Umbilical cord (tissue), 1 donor: ENCODE measurements at regions not wholly inside any gene's neighbourhood (a gene's known extent, or its start where the extent isn't known, plus 50 kb on each side); places are given as distances from the start of the nearest gene placed in this dataset.

Source experiments
- DNase-seq: peaks from one replicate; pipeline ENCODE4 v3.0.0-alpha.2; 2015; ENCODE audit warnings: low spot score

DNA sequence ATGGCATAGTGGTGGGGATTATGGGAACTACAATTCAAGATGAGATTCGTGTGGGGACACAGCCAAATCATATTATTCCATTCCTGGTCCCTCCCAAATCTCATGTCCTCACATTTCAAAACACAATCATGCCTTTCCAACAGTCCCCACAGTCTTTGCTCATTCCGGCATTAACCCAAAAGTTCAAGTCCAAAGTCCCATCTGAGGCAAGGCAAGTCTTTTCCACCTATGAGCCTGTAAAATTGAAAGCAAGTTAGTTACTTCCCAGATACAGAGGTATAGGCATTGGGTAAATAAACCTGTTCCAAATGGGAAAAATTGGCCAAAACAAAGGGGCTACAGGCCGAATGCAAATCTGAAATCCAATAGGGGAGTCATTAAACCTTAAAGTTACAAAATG is 1063.2 kb downstream of the CDH11 start:
- DNase-seq = no peak

DNA sequence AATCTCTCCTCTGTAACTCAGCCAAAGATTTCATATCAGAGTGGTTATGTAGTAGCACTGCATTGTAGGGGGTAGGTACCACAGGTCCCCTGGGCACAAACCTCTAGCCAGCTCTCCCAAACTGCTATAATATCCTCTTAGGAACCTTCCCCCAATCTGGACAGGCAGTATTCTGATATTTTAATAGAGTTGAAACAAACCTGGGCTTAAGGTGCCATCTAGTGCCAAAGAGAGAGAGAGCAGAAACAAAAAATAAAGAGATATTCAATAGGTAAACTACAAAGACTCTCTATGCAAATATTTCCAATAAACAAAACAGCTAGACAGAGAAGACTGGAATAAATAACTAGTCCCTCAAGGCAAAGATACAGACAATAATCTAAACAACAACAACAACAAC is 1070.0 kb downstream of the CDH11 start:
- peak; percentile 6 for DNase-seq

DNA sequence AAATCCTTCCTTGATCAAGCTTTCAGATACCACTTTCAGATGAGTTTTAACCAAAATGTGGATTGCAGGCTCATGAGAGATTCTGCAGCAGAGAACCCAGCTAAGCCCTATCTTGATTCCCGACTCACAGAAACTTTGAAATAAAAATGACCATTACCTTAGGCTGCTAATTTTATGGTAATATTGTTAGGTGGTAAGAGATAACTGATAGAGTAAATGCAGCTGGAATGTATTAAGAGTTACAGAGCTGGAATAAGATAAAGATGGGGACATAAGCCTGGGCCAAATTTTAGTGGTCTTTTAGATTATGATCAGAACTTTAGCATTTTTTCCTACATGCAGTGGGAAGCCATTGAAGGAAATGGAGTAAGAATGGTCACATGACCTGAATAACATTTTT is 1074.0 kb downstream of the CDH11 start:
- DNase-seq = no peak

- DNase-seq = no peak
These were observed 1074.7 kb downstream of the CDH11 start for GRCh38 chr16:64047207-64047606.

GRCh38 chr16:64035337-64035736 is 1086.5 kb downstream of the CDH11 start:
- DNase-seq = no peak

- DNase-seq = no peak
These were observed 1102.5 kb downstream of the CDH11 start for GRCh38 chr16:64019339-64019738.

GRCh38 chr16:64017796-64018195 is 1104.1 kb downstream of the CDH11 start:
- DNase-seq = no peak

- peak; percentile 70 for DNase-seq
These were observed 1108.0 kb downstream of the CDH11 start for GRCh38 chr16:64013856-64014255.

GRCh38 chr16:64012166-64012565 is 1109.7 kb downstream of the CDH11 start:
- DNase-seq = peak; percentile 90

DNA sequence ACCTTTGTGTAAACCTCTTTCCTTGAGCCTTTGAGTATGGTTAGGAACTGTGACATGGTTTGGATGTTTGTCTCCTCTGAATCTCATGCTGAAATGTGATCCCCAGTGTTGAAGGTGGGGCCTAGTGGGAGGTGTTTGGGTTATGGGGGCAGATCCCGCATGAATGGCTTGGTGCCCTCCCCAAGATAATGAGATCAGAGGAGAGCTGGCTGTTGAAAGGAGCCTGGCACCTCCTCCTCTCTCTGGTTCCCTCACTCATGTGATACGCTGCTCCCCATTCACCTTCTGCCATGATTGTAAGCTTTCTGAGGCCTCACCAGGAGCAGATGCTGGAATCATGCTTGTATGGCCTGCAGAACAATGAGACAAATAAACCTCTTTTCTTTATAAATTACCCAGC is 1110.2 kb downstream of the CDH11 start:
- no peak for DNase-seq

DNA sequence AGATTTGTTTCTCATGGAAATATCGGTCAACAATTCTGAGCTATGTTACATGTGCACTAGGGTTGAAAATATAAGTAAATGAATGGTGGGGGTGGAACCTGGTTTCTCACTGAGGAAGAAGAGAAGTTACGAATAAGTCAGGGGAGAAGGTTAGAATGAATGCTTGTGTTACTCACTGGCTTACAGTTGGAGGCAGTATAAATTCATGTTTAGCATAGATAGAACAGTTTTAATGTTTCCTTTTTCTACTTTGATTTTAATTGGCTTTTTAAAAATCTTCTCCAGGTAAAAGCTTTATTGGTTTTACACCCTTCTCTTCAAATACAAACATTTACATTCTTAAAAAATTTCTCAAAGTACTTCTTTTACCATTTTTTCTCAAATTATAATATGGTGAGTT is 1113.7 kb downstream of the CDH11 start:
- no peak for DNase-seq

- peak; percentile 71 for DNase-seq
These were observed 1117.7 kb downstream of the CDH11 start for GRCh38 chr16:64004116-64004515.

- DNase-seq = no peak
These were observed 1126.8 kb downstream of the CDH11 start for GRCh38 chr16:63995025-63995424.

GRCh38 chr16:63983401-63983800 is 1138.5 kb downstream of the CDH11 start:
- DNase-seq = no peak

DNA sequence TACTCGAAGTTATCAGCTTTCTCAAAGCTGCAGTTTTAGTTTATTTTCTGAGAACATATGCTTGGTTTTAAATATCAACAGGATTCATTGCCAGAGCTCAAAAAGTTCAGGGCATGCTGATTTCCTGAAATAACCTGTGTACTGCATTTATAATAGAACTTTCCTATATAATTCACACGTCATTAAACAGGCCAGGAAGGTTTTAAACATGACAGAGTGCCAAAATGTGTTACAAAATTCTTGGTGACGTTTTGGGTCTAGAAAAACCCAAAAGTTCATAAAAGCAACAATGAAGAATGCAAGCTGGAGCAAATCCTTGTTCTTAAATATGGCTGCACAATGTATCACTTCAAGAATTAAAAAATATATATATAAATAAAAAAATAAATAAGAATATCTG is 1139.1 kb downstream of the CDH11 start:
- DNase-seq = peak; percentile 40

DNA sequence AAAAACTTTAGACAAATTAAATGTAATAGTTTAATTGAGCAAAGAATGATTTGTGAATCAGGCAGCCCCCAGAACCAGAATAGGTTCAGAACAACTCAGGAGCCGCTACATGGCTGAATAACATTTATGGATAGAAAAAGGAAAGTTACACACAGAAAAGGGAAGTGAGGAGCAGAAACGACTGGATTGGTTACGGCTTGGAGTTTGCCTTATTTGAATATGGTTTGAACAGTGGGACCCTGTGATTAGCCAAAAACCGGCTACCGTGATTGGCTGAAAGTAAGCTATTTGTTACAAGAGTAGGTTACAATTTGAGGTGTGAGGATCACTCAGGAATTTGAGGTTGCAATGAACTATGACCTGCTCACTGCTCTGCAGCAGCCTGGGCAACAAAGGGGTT is 1139.8 kb downstream of the CDH11 start:
- DNase-seq = no peak

DNA sequence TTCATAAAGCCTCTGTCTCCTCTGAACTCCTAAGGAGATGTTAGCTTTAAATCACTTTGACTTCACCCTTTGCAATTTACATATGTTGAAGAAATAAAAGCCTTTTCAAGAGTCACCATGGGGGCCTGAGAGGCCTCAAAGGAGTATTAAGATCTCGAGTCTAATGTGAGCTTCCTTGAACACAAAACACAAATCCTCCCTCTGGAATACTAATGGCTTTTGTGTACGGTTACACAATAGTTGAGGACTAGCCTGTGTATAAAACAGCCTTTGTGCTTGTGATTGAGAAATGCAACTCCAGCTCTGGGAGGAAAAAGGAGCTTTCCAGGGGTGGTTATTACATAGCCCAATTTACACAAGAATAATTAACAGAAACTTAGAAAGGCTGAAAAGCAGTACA is 1140.2 kb downstream of the CDH11 start:
- DNase-seq = peak; percentile 52

DNA sequence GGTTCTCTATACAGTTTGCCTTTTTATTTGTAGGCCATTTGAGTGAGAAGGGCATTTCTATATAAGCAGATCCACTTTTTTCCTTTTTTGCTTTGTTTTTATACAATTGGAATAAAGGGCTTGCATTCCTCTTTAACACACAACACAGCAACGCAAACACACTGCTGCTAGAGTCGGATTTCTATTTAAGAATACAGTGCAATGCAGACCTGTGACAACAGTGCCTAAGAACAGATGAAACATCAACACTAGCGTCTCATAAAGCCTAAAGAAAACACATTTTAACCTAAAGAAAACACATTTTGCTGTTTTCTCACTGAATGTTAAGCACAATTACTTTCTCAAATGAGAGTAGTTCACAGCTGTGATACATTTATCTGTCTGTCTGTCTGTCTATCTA is 1141.1 kb downstream of the CDH11 start:
- DNase-seq = no peak

DNA sequence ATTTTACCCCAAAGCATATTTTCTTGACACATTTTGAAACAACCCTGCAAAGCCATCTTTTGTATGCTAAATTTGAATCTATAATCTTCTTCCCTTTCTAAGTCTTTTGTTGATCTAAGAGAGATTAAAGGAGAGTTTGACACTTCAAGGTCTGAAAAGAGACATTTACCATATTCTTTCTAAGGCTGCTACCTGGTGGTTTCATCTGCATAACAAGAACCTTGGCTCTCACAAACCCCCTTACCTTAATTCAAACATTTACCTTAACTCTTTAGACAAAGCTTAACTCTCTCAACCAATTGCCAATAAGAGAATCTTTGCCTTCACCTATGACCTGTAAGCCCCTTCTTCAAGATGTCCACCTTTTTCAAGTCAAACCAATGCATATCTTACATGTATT is 1143.6 kb downstream of the CDH11 start:
- no peak for DNase-seq

DNA sequence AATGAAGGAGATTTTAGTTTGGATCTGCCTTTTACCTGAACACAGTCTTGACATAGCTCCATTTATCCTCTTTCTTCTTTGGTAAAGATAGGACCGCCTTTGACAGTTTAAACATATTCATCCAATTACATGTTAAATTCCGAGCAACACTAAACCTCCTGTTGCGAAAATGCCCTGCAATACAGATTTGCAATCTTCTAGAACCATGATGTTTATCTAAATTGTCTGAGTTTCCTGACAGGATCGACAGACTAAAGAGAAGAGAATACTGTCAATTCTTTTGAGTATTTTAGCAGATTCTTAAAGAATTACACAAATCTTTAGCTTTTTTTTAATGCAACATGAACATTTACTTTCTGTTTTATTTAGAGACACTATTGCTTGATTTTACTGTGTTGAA is 1145.5 kb downstream of the CDH11 start:
- DNase-seq = no peak

DNA sequence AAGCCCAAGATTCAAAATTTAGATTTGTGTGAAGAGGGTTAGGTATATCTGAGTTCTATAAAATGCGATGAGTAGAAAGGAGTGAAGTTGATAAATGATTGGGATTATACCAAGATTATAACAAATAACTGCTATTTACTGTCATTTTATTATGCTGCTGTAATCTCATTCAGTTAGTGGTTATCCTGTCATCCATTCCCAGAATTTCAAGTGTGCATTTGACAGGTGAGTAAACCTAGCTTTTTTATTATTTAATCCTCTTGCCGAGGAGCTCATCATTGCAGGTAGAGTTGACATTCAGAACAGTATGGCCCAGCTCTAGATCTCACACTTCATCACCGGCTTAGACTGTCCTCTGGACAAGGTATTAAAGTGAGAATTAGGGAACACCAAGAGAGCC is 1146.2 kb downstream of the CDH11 start:
- no peak for DNase-seq

DNA sequence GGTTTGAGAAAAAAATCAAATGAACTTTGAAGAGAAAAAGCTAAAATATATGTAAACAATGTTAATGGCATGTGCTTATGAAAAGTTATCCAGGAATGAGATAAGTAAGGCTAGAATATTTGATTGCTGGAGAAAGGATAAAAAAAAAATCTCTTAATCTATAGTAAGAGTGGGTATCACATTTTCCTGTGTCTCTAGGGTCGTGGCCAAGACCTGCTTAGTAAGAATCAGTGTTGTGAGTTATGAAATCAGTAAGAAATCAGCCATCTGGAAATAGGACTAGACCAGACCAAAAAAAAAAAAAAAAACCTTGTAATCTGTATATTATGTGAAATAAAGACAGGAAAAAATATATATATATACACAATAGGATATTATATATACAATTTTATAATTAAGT is 1153.9 kb downstream of the CDH11 start:
- DNase-seq = peak; percentile 91

DNA sequence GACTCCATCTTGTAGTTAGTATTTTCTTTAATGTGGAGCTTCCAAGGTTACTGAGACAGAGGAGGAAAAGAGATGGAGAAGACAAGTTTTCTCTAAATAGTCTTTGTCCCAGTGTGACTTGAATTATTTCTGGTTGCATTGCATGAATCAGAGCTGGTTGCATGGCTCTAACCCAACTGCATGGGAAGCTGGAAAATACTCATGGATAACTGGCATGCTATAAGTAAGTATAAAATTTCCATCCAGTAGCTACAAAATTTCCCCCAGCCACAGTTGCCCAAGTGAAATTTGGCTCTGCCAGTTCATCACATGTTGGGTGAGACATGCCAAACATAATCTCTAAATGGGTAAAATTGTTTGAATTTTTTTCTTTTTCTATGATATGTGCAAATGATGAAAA is 1161.5 kb downstream of the CDH11 start:
- DNase-seq = no peak

DNA sequence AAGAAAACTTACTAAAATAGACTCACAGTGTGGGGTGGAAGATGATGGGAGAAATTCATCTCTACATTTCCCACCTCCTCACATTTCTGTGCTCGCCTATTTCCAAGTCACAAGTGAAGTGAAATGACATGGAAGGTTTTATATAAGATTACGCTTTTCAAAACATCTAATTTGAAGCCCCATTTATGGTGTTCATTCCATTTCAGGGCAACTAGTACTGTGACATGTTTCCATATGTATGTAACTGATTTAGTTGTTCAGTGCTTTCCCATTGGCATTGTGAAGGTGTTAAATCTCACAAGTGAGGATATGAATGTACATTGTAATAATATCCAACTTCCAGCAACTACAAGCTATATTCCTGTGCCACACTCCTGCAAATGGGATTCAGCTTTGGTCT is 1174.8 kb downstream of the CDH11 start:
- no peak for DNase-seq

- no peak for DNase-seq
These were observed 1176.1 kb downstream of the CDH11 start for GRCh38 chr16:63945806-63946205.
